Activated naive CD4-positive, alpha-beta T cell treated with anti-CD3 and anti-CD28 coated beads, Interleukin-2, amount 50 U/mL, for 72 hours (primary cell): ENCODE measurements at regions not wholly inside any gene's neighbourhood (a gene's known extent, or its start where the extent isn't known, plus 50 kb on each side); places are given as distances from the start of the nearest gene placed in this dataset.

ENCODE experiments used
- ATAC-seq, 2 donors: fragments of 150-1000 bp; cut with Tn5 transposase; 2 replicates each; pipeline ENCODE4 v1.10.0; 2021; ENCODE audit warnings: mild to moderate bottlenecking in 2 of 2, moderate library complexity in 2 of 2
- DNase-seq, 2 donors: peaks; one replicate each; pipeline ENCODE4 v3.0.0; 2021 to 2022; ENCODE audit warnings: low spot score in 2 of 2
- H3K27ac Mint-ChIP-seq, 2 donors: one replicate each; pipeline ENCODE4 v1.8.0; 2022; ENCODE audit warnings: mild to moderate bottlenecking in 2 of 2, mixed read lengths in 2 of 2
- H3K36me3 Mint-ChIP-seq, 2 donors: one replicate each; pipeline ENCODE4 v1.8.0; 2022; ENCODE audit warnings: mixed read lengths in 2 of 2
- H3K9me3 Mint-ChIP-seq, 2 donors: one replicate each; pipeline ENCODE4 v1.8.0; 2022; ENCODE audit warnings: mixed read lengths in 2 of 2

- no peaks in the 10 kb centered on the region for H3K9me3 Mint-ChIP-seq
- H3K27ac Mint-ChIP-seq: no peak overlapping the region
- ATAC-seq (no peak), DNase-seq (no peak)
- H3K36me3 Mint-ChIP-seq: no peaks in the 10 kb centered on the region
Observed at GRCh38 chr3:43858294-43858701, 167.6 kb downstream of the ABHD5 start.

GRCh38 chr3:43859766-43860165 is 169.0 kb downstream of the ABHD5 start:
- no peak for ATAC-seq
- Mint-ChIP-seq H3K36me3 (no peaks in the 10 kb centered on the region), H3K27ac (no peak overlapping the region), H3K9me3 (no peaks in the 10 kb centered on the region)
- no peak for DNase-seq

DNA sequence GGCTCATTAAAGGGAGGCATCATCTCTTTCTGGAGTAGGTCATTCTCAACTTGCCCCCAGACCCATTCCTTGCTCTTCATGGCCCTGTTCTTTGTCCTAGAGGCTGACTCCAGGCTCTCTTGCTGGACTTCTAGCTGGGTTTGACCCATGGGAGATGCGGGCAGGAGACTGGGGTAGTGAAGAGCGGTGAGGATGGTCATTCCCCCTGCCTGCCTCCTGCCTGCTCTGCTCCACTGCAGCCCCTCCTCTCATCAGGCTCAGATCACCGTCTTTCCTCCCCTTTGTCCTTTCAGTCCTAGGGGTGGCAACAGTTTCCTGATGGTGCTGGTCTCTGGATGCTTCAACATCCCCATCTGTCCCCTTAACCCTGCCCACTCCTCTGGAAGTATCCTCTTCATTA is 170.9 kb downstream of the ABHD5 start:
- DNase-seq (no peak), ATAC-seq (no peak)
- Mint-ChIP-seq H3K9me3 (no peaks in the 10 kb centered on the region), H3K36me3 (no peaks in the 10 kb centered on the region), H3K27ac (no peak overlapping the region)

GRCh38 chr3:43862470-43862869 is 171.7 kb downstream of the ABHD5 start:
- Mint-ChIP-seq H3K36me3 (no peaks in the 10 kb centered on the region), H3K27ac (no peak overlapping the region)
- ATAC-seq: no peak

DNA sequence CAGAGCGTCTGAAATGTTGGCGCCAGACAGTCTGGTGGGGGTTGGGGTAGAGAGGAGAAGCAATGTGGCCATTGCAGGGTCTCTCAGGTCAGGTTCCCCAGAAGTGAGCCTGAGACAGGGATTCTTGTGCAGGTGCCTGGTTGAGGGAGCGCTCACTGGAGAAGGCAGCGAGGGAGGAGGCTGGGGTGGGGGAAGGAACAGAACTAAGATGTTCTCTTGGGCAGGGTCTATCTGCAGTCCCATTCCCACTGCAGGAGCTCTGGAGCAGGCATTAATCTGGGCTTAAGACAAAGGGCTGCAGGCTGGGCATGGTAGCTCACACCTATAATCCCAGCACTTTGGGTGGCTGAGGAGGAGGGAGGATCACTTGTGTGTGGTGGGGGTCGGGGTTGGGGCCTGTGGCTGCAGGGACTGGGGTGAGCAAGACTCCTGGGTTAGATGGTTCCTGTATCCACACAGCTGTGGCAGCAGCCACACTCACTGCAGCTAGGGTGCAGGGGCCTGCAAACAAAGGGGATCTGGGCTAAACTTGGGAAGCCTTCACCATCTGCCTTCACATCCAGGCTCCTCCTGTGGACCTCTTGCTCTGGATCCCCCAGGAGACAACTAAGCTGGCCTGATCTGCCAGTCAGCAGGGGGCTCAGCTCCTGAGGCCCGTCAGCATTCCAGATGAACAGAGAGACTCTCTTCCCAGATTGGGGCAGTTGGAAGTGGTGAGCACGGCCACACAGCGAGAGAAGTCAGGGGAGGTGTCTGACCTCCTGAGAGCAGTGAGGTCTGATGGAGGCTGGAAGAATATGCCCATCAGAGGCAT is 172.5 kb downstream of the ABHD5 start:
- ATAC-seq (no peak), DNase-seq (no peak)
- no peaks in the 10 kb centered on the region for H3K36me3 Mint-ChIP-seq
- no peak overlapping the region for H3K27ac Mint-ChIP-seq
- no peaks in the 10 kb centered on the region for H3K9me3 Mint-ChIP-seq

More at GRCh38 chr3:43862470-43862869, 171.7 kb downstream of the ABHD5 start:
- DNase-seq: no peak
- H3K9me3 Mint-ChIP-seq: no peaks in the 10 kb centered on the region

GRCh38 chr3:43863966-43864933 is 173.5 kb downstream of the ABHD5 start:
- Mint-ChIP-seq H3K9me3 (no peaks in the 10 kb centered on the region), H3K27ac (no peak overlapping the region), H3K36me3 (no peaks in the 10 kb centered on the region)
- no peak for ATAC-seq
- DNase-seq: no peak

- Mint-ChIP-seq H3K9me3 (no peaks in the 10 kb centered on the region), H3K27ac (no peak overlapping the region), H3K36me3 (no peaks in the 10 kb centered on the region)
- no peak for ATAC-seq
- DNase-seq: no peak
Observed at GRCh38 chr3:43865351-43865750, 174.6 kb downstream of the ABHD5 start.

DNA sequence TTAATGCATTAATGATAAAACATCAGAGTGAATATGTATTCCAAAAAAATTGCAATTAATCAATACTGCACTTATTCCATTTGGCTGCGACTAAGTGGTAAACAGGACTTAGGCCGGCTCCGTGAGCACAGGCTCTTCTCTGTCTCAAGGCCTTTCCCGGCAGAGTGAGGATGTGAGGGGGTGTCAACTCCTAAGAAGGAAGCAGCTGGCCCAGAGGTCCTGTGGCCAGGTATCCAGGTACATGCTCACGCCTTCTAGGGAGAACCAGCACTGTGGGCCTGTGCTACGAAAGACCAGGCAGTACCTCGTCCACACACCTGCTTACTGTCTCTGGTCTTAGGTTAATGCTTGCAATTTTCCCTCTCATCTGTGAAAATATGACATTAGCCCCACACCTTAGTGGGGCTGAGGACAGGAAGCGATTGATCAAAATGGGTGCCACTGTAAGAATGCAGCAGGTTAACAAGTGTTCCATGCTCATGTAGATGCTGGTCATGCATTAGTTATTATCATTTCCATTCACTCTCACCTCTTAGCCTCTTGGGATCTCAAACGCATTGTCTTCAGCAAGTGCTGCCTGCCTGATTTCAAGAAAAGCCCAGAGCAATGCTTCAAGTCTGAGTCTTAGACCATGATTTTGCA is 175.3 kb downstream of the ABHD5 start:
- Mint-ChIP-seq H3K27ac (no peak overlapping the region), H3K36me3 (no peaks in the 10 kb centered on the region), H3K9me3 (no peaks in the 10 kb centered on the region)
- no peak for DNase-seq
- no peak for ATAC-seq

DNA sequence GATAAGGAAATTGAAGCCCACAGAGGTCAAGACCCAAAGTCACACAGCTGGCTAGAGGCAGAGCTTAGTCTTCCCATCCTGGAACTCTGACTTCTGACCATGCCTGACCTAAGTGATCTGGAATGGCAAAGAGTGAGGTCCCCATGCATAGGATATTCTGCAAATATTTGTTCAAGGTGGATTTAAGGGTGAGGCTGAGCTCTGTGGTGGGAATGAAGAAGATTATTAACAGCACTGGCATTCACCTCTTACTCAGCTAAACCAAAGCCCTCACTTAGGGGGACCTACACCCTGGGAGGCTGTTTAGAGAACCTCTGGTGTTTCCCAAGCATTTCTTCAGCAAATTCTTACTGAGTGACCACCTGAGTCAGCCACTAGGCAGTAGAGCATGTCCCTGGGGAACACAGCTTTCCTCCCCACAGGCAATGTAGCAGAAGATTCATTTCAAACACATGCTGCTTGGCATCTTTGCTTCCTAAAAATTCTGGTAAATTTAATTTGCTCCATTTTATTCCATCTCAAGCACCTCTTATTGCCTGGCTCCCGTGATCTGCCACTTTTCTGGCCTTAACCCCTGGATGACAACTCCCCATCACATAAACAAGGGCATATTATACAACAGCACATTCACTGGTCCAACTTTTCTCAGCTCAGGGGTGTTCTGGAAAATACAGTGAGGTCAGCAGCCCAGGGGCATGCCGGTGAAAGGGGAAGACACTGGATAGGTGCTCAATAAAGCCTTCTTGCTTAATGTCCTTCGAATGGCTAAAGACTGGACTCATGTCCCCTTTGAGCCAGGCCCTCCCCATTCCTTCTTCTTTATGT is 176.0 kb downstream of the ABHD5 start:
- DNase-seq (no peak), ATAC-seq (no peak)
- no peak overlapping the region for H3K27ac Mint-ChIP-seq
- no peaks in the 10 kb centered on the region for H3K9me3 Mint-ChIP-seq
- no peaks in the 10 kb centered on the region for H3K36me3 Mint-ChIP-seq

- no peak overlapping the region for H3K27ac Mint-ChIP-seq
- no peaks in the 10 kb centered on the region for H3K36me3 Mint-ChIP-seq
- no peaks in the 10 kb centered on the region for H3K9me3 Mint-ChIP-seq
- DNase-seq (no peak), ATAC-seq (no peak)
Observed at GRCh38 chr3:43867436-43868072, 176.8 kb downstream of the ABHD5 start.

- ATAC-seq (no peak), DNase-seq (no peak)
- H3K9me3 Mint-ChIP-seq: no peaks in the 10 kb centered on the region
- no peak overlapping the region for H3K27ac Mint-ChIP-seq
- no peaks in the 10 kb centered on the region for H3K36me3 Mint-ChIP-seq
Observed at GRCh38 chr3:43869491-43869890, 178.8 kb downstream of the ABHD5 start.

DNA sequence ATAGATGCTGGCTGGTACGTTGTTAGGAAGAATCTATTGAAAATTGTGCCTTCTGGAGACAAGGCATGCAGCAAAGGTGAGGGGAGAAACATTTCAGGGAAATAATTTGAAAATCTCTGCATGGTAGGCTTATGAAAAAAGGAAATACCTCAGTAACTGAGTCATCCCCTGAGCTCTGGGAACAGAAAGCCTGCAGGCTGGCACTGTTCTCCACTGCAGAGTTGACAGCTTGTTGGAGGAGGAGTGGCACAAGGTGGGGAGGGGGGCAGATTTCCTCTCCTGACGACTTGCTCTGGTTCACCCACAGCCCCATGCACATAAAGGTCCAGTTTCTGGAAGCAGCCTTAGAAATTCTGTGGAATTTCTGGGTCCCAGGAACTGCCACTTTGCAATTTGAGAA is 179.4 kb downstream of the ABHD5 start:
- DNase-seq (no peak), ATAC-seq (no peak)
- H3K36me3 Mint-ChIP-seq: no peaks in the 10 kb centered on the region
- no peak overlapping the region for H3K27ac Mint-ChIP-seq
- H3K9me3 Mint-ChIP-seq: no peaks in the 10 kb centered on the region

- Mint-ChIP-seq H3K9me3 (no peaks in the 10 kb centered on the region), H3K36me3 (no peaks in the 10 kb centered on the region), H3K27ac (no peak overlapping the region)
- DNase-seq (no peak), ATAC-seq (no peak)
Observed at GRCh38 chr3:43870844-43871626, 180.3 kb downstream of the ABHD5 start.

- H3K36me3 Mint-ChIP-seq: no peaks in the 10 kb centered on the region
- H3K9me3 Mint-ChIP-seq: no peaks in the 10 kb centered on the region
- DNase-seq: no peak
- H3K27ac Mint-ChIP-seq: no peak overlapping the region
- no peak for ATAC-seq
Observed at GRCh38 chr3:43871627-43872245, 181.0 kb downstream of the ABHD5 start.

DNA sequence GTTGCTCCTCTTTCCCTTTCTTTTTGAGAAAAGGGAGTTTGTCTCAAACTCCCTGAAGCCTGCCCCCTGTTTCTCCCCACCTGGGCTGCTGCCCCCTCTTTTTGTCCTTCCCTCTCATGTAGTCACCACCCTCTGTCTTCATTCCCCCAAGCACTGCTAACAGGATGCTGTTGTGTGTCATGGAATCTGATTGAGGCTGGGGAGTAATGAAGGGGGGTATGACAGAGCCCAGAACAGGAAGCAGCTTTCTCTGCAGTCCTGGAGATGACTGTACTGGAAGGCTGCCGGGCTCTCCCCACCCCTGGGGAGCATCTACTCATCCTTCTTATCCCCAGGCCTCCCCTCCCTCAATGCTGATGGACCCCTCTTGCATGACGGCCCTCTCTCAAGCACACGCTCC is 181.6 kb downstream of the ABHD5 start:
- H3K27ac Mint-ChIP-seq: no peak overlapping the region

More for the DNA sequence above, 181.6 kb downstream of the ABHD5 start:
- Mint-ChIP-seq H3K9me3 (no peaks in the 10 kb centered on the region), H3K36me3 (no peaks in the 10 kb centered on the region)
- ATAC-seq (peak in 1 of 2 donors; percentile 28), DNase-seq (no peak)
